ENCODE measurements at regions not wholly inside any gene's neighbourhood (a gene's known extent, or its start where the extent isn't known, plus 50 kb on each side); places are given as distances from the start of the nearest gene placed in this dataset.
"Not testable (repeated sequence)": the region's sequence is repeated elsewhere in the genome, so short reads cannot be mapped to it uniquely, and the experiment has no call there.

GRCh38 chr7:86391813-86392212 lies 251.9 kb upstream of the GRM3 start:
- H3K9ac ChIP-seq (ENCODE audit: low read depth, low read length), result no peak overlapping the region
- no peak overlapping the region for H2AFZ ChIP-seq (ENCODE audit: low read depth, low read length)
- ATAC-seq (ENCODE audit: insufficient read depth, low read depth) (no peak), DNase-seq (no peak)
- H3K79me2 ChIP-seq (ENCODE audit: insufficient read depth, low read length), result no peaks in the 10 kb centered on the region
- H3K36me3 ChIP-seq (ENCODE audit: insufficient read depth, low read length), result no peaks in the 10 kb centered on the region
- H3K4me1 ChIP-seq (ENCODE audit: insufficient read depth, low read length), result no peaks in the 10 kb centered on the region
- no peak overlapping the region for H3K4me3 ChIP-seq (ENCODE audit: low read depth in 1 of 2, low read length in 2 of 2)
- H3K27ac ChIP-seq (ENCODE audit: low read length), result no peak overlapping the region
- no peaks in the 10 kb centered on the region for H3K27me3 ChIP-seq (ENCODE audit: insufficient read depth, low read length, poor library complexity)
- no peak overlapping the region for H3K4me2 ChIP-seq (ENCODE audit: insufficient read depth, low read length)
- H4K20me1 ChIP-seq (ENCODE audit: insufficient read depth, low read length), result no peaks in the 10 kb centered on the region
- no peaks in the 10 kb centered on the region for H3K9me3 ChIP-seq (ENCODE audit: insufficient read depth, low read length, severe bottlenecking)
- TF ChIP-seq EZH2 (IDR thresholded peaks at IDR 0.05; ENCODE audit: borderline replicate concordance, low read depth, low read length, severe bottlenecking), result no peak
- TF ChIP-seq CTCF (IDR thresholded peaks at IDR 0.05; ENCODE audit: borderline replicate concordance, extremely low read depth, low read length, poor library complexity, severe bottlenecking), result no peak

GRCh38 chr7:86375602-86376001 lies 268.1 kb upstream of the GRM3 start:
- H3K4me1 ChIP-seq (ENCODE audit: insufficient read depth, low read length); H3K9me3 ChIP-seq (ENCODE audit: insufficient read depth, low read length, severe bottlenecking); H3K27me3 ChIP-seq (ENCODE audit: insufficient read depth, low read length, poor library complexity); H3K36me3 ChIP-seq (ENCODE audit: insufficient read depth, low read length); H2AFZ ChIP-seq (ENCODE audit: low read depth, low read length); ATAC-seq (ENCODE audit: insufficient read depth, low read depth); H3K79me2 ChIP-seq (ENCODE audit: insufficient read depth, low read length); H3K4me3 ChIP-seq (ENCODE audit: low read depth in 1 of 2, low read length in 2 of 2); DNase-seq; H3K9ac ChIP-seq (ENCODE audit: low read depth, low read length); H3K4me2 ChIP-seq (ENCODE audit: insufficient read depth, low read length); H3K27ac ChIP-seq (ENCODE audit: low read length); H4K20me1 ChIP-seq (ENCODE audit: insufficient read depth, low read length): not testable (repeated sequence)

GRCh38 chr7:86372262-86372661 lies 271.4 kb upstream of the GRM3 start:
- ATAC-seq (ENCODE audit: insufficient read depth, low read depth), result no peak
- no peaks in the 10 kb centered on the region for H3K4me1 ChIP-seq (ENCODE audit: insufficient read depth, low read length)
- H3K9me3 ChIP-seq (ENCODE audit: insufficient read depth, low read length, severe bottlenecking), result no peaks in the 10 kb centered on the region
- DNase-seq, result no peak
- H4K20me1 ChIP-seq (ENCODE audit: insufficient read depth, low read length), result no peaks in the 10 kb centered on the region
- no peaks in the 10 kb centered on the region for H3K79me2 ChIP-seq (ENCODE audit: insufficient read depth, low read length)
- no peak overlapping the region for H2AFZ ChIP-seq (ENCODE audit: low read depth, low read length)
- H3K36me3 ChIP-seq (ENCODE audit: insufficient read depth, low read length), result no peaks in the 10 kb centered on the region
- H3K4me3 ChIP-seq (ENCODE audit: low read depth in 1 of 2, low read length in 2 of 2), result no peak overlapping the region
- H3K9ac ChIP-seq (ENCODE audit: low read depth, low read length), result no peak overlapping the region
- no peak overlapping the region for H3K27ac ChIP-seq (ENCODE audit: low read length)
- H3K4me2 ChIP-seq (ENCODE audit: insufficient read depth, low read length), result no peak overlapping the region
- TF ChIP-seq EZH2 (IDR thresholded peaks at IDR 0.05; ENCODE audit: borderline replicate concordance, low read depth, low read length, severe bottlenecking) (no peak), CTCF (IDR thresholded peaks at IDR 0.05; ENCODE audit: borderline replicate concordance, extremely low read depth, low read length, poor library complexity, severe bottlenecking) (no peak)
- no peaks in the 10 kb centered on the region for H3K27me3 ChIP-seq (ENCODE audit: insufficient read depth, low read length, poor library complexity)

GRCh38 chr7:86366946-86367345 lies 276.8 kb upstream of the GRM3 start:
- no peak for ATAC-seq (ENCODE audit: insufficient read depth, low read depth)
- DNase-seq, result no peak
- H3K79me2 ChIP-seq (ENCODE audit: insufficient read depth, low read length), result no peaks in the 10 kb centered on the region
- H3K4me2 ChIP-seq (ENCODE audit: insufficient read depth, low read length), result no peak overlapping the region
- no peak overlapping the region for H3K27ac ChIP-seq (ENCODE audit: low read length)
- no peak for TF ChIP-seq EZH2 (IDR thresholded peaks at IDR 0.05; ENCODE audit: borderline replicate concordance, low read depth, low read length, severe bottlenecking)
- no peak for TF ChIP-seq CTCF (IDR thresholded peaks at IDR 0.05; ENCODE audit: borderline replicate concordance, extremely low read depth, low read length, poor library complexity, severe bottlenecking)
- no peaks in the 10 kb centered on the region for H3K4me1 ChIP-seq (ENCODE audit: insufficient read depth, low read length)
- H3K9me3 ChIP-seq (ENCODE audit: insufficient read depth, low read length, severe bottlenecking), result no peaks in the 10 kb centered on the region
- H2AFZ ChIP-seq (ENCODE audit: low read depth, low read length), result no peak overlapping the region
- H3K4me3 ChIP-seq (ENCODE audit: low read depth in 1 of 2, low read length in 2 of 2), result no peak overlapping the region
- no peak overlapping the region for H3K9ac ChIP-seq (ENCODE audit: low read depth, low read length)
- no peaks in the 10 kb centered on the region for H3K27me3 ChIP-seq (ENCODE audit: insufficient read depth, low read length, poor library complexity)
- no peaks in the 10 kb centered on the region for H3K36me3 ChIP-seq (ENCODE audit: insufficient read depth, low read length)
- no peaks in the 10 kb centered on the region for H4K20me1 ChIP-seq (ENCODE audit: insufficient read depth, low read length)

GRCh38 chr7:86340407-86340806 lies 303.3 kb upstream of the GRM3 start:
- H4K20me1 ChIP-seq (ENCODE audit: insufficient read depth, low read length); H3K79me2 ChIP-seq (ENCODE audit: insufficient read depth, low read length); DNase-seq; H2AFZ ChIP-seq (ENCODE audit: low read depth, low read length); H3K9me3 ChIP-seq (ENCODE audit: insufficient read depth, low read length, severe bottlenecking); H3K4me2 ChIP-seq (ENCODE audit: insufficient read depth, low read length); H3K4me3 ChIP-seq (ENCODE audit: low read depth in 1 of 2, low read length in 2 of 2); ATAC-seq (ENCODE audit: insufficient read depth, low read depth); H3K27me3 ChIP-seq (ENCODE audit: insufficient read depth, low read length, poor library complexity); H3K36me3 ChIP-seq (ENCODE audit: insufficient read depth, low read length); H3K27ac ChIP-seq (ENCODE audit: low read length); H3K9ac ChIP-seq (ENCODE audit: low read depth, low read length); H3K4me1 ChIP-seq (ENCODE audit: insufficient read depth, low read length): not testable (repeated sequence)
